Cerebellar cortex (tissue), 1 donor: ENCODE measurements at regions not wholly inside any gene's neighbourhood (a gene's known extent, or its start where the extent isn't known, plus 50 kb on each side); places are given as distances from the start of the nearest gene placed in this dataset.

Experiments used
- DNase-seq: peaks from one replicate; pipeline ENCODE4 v3.0.0-alpha.2; 2015; ENCODE audit warnings: low spot score

DNA sequence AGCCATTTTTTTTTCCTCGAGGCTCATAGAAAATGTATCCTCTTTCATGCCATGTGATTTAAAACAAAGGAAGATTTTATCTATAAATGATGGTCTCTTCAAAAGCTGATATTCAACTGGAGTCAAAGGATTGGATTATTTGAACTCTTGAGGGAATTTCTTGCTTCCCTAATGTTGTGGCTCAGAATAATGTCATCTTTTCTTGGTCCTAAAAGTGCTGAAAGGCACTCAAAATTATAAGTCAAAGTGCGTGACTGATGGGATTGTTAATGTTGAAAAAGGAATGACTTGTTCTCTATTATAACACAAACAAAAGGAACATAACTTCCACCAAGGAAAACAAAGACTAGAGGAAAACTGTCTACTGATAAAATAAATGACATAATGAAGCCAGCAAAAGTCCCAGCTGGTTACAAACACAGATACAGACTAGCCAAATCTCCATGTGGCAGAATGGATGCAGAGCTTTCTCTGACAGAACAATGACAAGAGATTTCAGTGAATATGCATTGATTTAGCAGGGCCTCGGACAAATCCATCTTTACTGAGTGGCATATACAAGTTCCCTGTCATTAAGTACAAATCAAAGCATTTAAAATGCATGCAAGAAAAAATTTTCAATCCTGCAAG is 552.6 kb downstream of the GBA3 start:
- no peak for DNase-seq

DNA sequence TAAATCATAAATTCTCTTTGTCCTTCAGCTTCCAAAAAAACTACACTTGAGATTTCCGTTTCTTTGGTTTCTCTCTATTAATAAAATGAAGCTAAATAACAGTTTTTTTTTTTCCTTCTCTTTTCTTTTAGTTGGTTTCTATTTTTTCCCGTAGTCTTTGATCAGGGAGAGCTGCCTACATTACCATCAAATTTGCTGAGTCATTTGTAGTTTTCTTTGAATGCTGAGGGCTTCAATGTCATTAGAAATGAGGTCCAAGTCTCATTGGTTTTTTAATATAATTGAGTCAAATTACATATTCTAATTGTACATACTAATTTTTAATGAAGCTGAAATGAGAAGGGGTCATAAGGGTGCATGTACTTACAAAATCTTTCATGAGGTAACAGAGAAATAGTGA is 550.2 kb downstream of the GBA3 start:
- DNase-seq: no peak

DNA sequence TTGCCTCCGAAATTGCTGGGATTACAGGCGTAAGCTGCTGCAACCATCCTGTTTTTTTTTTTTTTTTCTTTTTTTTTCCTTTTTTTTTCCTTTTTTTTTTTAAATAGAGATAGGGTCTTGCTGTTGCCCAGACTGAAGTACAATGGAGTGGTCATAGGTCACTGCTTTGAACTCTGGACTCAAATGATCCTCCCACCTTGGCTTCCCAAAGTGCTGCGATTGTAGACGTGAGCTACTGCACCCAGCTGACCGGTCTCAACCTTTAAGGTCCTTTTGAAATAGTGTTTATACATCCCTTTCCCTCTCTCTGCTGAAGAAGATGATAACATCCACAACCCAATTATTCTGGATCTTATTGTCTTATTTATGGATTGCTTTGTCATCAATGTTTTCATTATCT is 548.7 kb downstream of the GBA3 start:
- DNase-seq: no peak

DNA sequence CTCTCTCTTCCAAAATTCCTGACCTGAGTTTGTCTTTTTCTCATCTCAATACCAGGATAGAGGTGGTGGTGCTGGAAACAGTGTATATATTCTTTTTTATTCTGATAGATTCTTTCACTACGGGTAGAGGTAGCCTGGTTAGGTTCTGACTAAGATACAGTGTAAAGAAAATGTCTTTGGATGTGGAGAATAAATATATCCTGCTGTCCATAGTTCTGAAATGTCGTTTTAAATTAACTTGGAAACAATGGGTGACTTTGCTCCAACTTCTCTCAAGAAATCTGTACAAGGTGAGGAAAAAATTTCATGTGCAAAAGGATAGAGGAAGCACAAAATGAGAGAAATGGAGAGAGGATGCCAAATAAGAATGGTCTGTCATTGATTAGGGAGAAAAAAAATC is 546.1 kb downstream of the GBA3 start:
- no peak for DNase-seq

DNA sequence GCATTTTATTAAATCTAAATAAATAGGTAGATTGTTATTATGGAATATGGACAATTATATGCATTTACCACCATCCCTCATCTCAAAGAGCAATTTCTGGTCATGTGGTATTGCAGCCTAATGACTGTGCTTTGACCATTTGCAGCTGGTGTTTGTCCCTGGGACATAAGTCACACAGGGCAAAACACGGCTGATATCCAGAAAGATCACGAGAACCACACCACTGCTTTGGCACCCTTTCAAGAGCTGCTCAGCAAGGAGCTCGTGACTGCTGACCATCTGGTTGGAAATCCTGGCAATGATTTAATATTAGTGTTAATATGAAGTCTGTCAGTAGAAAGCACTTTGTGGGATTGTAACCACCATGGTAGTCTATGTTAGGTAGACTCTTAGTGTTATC is 545.0 kb downstream of the GBA3 start:
- DNase-seq: peak; percentile 1

DNA sequence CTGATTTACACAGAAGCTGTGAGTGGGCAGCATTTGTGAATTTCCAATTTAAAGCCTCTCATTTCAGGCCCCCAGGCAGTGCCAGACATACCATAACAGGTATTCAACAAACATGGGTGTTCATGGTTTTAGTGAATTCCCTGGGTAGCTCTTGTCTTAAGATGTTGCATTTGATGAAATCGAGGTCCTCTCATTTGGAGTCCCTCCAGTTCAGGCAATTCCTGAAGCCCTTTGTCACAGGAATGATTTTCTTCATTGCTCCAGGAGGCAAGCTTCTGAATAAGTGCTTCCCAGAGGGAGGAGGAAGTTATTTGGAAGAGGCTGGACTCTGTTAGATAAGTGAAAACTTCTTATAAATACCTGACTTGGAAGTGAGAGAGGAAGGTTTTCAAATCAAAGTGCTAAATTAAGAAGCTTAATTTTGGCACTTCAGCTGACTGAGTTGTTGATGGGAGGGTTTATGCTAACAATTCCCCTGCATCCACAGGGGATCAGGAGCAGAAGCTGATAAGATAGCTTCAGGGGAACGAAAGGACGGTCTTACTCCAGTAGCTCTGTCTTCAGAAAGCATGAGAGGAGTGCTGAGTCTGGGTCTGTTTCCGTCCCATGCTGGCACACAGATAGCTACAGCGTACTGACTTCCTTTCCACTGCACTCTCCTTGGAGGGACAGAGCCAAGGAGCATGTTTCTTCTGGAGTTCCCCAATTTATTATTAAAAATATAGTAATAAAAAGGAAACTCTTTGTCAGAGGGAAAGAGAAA is 543.1 kb downstream of the GBA3 start:
- no peak for DNase-seq

DNA sequence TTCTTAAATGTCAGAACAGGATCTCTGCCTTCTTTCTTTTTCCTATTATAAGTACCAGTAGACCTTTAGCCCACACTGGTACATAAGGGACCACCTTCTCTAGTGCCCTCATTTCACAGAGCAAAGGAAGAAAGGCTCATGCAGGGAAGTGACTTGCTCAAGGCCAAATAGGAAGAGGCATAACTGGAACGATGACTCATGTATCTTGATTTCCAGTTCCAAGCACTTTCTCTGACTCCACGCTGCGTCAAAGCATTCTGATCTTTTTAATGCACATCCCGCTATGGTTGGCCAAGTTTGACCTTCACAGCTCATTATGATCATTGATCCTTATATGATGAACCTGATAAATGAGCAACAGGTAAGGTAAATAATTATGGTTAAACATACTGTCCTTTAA is 542.0 kb downstream of the GBA3 start:
- no peak for DNase-seq

DNA sequence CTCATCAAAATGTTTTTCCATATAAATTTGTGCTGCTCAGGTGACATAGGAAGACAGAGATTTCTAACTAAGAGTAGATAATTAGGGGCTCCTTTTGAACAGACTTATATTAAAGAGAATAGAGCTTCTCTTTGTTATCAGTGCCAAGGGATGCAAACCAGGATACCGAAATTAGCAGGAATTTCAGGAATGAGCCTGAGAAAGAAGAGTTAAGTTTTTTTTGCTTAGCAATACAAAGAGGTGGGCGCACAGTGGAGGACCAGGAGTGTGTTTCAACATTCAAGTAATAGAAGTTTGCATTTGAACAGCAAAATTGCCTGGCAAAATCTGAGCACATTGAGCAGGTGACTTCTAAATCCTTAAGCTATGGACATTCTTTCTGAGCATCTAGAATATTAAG is 541.3 kb downstream of the GBA3 start:
- DNase-seq: no peak

DNA sequence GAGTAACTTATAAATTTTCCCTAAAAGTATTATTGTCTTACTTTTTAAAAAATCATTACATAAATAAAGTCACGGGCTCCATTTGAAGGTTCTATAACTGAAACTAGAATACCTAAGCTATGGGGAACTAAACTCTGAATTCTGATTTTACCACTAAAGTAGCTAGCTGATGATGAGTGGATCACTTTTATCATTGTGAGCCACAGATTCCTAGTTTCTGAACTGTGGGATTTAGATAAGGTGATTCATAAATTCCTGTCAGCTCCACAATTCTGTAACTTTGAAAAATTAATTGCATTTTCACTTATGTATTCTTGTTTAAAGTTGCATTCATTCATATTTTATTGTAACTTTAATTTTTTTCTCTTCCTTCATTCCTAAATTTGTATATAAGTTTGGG is 540.9 kb downstream of the GBA3 start:
- no peak for DNase-seq

DNA sequence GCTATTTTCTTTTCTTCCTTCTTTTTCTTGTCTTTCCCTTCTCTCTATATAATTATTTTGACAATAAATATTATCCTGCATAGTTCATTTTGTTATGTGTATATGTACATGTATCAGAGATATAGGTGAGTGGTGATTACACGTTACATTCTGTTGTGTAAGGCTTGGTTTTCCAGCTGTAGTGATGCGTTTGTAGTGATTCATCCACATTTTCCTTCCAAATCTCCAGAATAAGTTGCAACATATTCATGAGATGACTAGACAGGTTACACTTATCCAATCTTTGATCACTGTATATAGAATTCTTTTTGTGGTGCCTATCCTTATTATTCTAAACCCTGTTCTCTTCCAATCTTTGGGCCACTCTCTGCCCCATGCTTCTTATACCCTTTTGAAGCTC is 540.2 kb downstream of the GBA3 start:
- DNase-seq: no peak

DNA sequence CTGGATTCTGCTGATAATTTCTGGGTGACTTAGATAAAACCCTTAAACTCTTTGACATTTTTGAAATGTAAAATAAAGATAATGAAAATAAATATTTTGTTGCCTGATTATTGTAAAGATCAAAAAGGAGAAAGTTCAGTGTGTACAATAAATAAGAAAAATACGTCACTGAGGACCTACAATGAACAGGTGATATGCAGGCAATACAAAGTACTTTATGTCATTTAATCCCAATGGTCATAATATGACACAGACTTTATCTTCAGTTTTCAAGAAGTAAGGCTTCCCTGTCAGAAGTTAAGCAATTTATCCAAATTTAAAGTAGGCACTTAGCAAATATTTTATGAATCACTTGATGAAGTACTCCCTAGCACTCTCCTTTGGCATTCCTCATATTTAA is 532.8 kb downstream of the GBA3 start:
- no peak for DNase-seq

DNA sequence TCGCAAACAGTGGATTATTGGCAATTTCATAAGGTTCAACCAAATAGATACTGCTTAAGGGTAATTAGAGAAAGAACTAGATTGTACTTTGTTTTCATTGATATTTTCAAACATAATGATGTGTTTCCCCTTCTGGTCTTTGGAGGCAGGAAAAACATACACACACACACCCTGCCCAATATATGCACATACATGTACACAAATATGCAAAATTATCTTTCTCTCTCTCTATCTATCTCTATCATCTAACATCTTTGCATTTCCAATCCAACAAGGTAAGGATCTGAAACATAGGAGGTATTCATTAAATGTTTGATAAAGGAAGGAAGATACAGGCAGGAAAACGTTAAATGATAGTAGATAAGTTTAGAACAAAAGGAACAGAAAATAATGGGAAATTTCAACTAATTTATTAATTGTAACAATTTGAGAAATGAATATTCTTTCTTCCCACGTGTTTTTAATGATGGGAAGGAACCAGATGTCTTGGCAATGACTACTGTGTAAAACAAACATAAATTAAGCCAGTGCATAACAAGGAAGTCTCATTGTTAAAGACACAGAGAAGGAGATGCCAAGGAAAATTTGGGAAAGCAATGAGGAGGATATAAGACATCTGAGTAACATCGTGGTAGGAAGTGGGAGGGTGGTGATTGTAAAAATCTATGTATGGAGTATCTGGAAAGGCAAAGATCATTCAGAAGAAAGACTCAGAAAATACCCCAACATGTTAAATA is 532.1 kb downstream of the GBA3 start:
- no peak for DNase-seq

DNA sequence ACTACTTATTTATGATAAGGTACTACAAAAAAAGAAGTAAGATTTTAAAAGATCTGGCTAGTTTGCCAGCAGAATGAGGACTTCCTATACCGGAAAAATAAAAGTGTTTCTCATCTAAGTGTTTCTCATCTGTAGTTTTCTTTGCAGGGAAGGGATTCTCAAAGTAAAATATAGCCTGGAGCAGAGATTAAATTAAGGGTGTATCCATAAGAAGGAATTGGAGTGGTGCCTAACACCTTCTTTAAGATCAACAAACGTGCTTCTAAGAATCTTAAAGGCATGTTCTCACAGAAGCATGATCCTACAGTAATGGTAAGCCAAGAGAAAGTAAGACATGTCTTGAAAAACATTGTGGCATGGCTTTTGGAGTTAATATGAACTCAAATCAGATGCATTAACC is 528.2 kb downstream of the GBA3 start:
- DNase-seq: no peak

DNA sequence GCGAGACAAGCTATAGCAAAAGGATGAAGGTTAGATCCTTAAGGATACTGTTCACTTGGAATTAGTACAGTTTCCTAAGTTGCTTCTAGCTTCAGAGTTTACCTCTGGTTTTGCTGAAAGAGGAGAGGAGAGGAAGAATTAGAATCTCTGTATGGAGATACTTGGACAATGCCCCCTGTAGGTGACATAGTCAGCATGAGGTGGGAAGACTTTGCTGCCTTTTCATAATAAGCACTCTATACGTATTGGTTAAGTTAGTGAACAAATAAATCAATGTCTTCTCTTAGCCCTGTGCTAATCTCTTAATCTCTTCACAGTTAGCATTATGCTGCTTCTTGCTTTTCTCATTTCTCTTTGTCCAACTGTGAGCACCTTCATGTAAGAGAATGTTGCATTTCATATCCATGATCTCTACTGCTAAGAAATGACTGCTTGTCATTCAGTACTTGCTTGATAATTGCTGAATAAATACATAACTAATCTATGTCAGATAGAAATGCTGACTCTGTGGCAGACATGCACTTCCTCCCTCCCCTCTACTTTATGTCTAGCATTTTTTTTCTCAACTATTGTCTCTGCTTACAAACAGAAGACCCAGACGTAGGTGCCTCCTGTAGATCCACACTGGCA is 527.2 kb downstream of the GBA3 start:
- no peak for DNase-seq

DNA sequence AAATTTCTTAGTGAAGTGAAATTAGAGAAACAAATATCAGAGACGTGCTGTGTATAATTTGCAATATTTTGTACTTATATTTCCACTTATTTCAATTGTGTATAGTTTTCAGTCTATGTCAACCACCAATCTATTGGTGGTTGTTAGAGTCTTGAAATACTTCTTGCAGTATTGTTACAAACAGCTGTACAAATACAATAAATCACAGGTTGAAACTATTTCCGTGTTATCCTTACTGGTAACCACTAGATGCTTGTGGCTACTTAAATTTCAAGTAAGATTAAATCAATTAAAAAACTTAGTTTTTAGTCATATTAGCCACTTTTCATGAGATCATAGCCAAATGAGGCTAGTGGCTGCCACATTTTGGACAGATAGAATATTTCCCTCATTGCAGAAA is 520.5 kb downstream of the GBA3 start:
- DNase-seq: no peak

DNA sequence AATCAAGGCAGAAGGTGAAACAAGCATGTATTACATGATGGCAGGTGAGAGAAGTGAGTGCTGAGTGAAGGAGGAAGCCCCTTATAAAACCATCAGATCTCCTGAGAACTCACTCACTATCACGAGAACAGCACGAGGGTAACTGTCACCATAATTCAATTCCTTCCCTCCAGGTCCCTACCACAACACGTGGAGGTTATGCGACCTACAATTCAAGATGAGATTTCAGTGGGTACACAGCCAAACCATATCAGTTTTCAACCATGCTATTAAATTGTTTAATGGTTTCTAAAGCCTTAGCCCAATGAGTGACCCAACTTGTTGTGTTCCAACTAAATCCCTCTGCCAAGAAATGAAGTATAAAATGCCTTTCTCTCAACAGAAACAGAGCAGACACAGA is 519.8 kb downstream of the GBA3 start:
- no peak for DNase-seq

DNA sequence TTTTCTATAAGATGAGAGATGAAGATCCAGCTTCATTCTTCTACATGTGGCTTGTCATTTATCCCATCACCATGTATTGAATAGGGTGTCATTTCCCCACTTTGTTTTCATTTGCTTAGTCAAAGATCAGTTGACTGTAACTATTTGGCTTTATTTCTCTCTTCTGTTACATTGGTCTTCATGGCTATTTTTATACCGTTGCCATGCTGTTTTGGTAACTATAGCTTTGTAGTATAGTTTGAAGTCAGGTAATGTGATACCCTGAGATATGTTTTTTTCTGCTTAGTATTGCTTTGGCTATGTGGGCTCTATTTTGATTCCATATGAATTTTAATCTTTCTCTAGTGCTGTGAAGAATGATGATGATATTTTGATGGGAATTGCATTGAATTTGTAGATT is 514.3 kb downstream of the GBA3 start:
- DNase-seq: no peak

DNA sequence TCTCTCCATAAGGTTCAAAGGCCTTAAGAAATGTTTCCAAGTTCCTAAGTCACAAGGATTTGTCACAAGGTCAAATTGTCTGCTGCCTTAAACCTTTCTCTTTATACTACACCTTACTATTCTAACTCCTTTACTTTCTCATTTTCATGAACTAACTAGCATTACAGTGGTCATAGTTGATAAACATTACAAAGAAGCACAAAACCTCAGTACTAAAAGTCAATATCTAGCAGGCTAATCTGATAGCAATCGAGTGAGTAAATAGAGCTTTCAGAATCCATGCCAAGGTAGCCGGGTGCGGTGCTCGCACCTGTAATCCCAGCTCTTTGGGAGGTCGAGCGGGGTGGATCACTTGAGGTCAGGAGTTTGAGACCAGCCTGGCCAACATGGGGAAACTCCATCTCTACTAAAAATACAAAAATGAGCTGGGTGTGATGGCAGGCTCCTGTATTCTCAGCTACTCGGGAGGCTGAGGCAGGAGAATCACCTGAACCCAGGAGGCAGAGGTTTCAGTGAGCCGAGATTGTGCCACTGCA is 510.0 kb downstream of the GBA3 start:
- DNase-seq: no peak

DNA sequence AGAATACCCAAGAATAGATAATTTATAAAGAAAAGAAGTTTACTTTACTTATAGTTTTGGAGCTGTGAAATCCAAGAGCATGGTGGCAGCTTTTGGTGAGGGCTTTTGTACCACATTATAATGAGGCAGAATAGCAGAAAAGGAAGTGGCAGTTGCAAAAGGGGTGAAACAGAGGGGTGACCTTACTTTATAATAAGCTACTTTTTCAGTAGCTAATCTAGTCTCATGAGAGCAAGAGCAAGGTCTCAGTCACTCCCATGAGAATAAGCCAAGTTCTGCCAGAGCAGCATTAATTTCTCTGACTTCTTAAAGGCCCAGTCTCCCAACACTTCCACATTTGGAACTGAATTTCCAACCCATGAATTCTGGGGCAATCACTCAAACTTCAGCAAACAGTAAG is 502.0 kb downstream of the GBA3 start:
- DNase-seq: no peak

DNA sequence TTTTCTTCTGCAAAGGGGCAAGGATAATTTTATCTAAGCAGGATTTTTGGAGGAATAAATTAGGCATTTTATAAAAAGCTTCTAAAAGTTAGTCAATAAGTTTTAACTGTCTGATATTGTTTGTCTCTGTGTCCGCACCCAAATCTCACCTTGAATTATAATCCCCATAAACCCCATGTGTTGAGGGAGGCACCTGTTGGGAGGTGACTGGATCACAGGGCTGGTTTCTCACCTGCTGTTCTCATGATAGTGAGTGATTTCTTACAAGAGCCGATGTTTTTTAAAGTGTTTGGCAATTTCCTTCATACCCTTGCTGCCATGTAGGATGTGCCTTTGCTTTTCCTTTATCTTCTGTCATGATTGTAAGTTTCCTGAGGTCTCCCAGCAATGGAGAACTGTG is 481.4 kb downstream of the GBA3 start:
- no peak for DNase-seq

DNA sequence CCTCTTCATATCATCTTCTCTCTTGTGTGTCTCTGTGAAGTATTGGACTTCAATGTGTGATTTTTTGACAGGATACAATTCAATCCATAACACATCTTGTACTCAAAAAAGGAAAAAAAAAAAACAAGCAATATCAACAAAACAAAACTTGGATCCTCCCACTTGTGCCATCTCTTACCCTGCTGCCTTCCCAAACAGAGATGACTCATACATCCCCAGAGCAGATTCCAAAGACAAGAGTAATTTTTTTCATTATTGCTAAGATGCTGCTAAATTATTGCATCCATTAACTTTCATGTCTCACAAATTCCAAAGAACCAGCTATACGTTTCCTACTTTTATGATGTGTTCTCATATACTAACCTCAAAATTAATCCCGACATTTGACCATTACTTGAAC is 479.2 kb downstream of the GBA3 start:
- no peak for DNase-seq

DNA sequence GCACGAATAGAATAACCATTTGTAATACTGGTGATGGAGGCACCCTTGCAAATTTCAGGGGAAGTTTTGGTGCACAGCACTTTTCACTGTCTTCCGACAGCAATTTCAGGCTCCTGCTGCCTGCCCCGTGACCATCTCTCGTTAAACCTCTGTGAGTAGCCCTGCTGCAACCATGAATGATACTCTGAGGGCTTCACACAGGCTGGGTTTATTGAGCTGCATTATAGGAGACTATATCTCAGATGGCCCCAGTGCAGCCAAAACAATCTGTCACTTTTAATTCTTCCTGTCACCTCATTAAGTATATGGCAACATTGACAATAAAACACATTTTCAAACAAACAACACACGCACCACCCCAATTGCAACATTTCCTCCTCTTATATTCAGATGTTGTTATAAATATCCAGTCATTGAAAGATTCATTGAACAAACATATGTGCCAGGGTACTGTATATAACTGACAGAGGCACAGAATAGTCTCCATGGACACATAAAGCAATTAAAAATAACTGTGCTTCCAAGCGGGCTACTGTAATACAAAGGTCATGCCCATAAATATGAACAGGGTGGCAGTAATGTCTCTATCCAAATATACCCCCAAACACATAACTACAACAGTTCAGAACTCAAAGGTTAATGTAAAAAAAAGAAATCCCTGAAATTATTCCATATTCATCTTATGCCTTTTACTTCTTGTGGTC is 477.0 kb downstream of the GBA3 start:
- DNase-seq: no peak
